OCI-LY3 (cell line): ENCODE measurements at regions not wholly inside any gene's neighbourhood (a gene's known extent, or its start where the extent isn't known, plus 50 kb on each side); places are given as distances from the start of the nearest gene placed in this dataset.

Experiments
- H2AFZ ChIP-seq: fragments of 200-600, 300-600 bp; shearing (Covaris generic); 2 replicates; pipeline ENCODE4 v1.6.0; 2014; ENCODE audit warnings: antibody characterized with exemption, low read depth, low read length
- H3K27ac ChIP-seq: fragments of 200-600, 300-600 bp; sonication (generic); 2 replicates; pipeline ENCODE4 v1.5.1; 2014; ENCODE audit warnings: mild to moderate bottlenecking, low read length, moderate library complexity, mixed read lengths
- H3K27me3 ChIP-seq: fragments of 200-600, 300-600 bp; sonication (generic); 2 replicates; pipeline ENCODE4 v1.6.1; 2014; ENCODE audit warnings: low read depth, low read length, mixed read lengths
- H3K36me3 ChIP-seq: fragments of 200-600, 300-600 bp; sonication (generic); replicated peaks from 2 replicates; pipeline ENCODE3; 2014; ENCODE audit warnings: low read depth, low read length, mixed read lengths
- H3K4me1 ChIP-seq: fragments of 300-600, 200-600 bp; sonication (generic); 2 replicates; pipeline ENCODE4 v1.6.1; 2014; ENCODE audit warnings: low read length, mixed read lengths
- H3K4me2 ChIP-seq: fragments of 200-600, 300-600 bp; sonication (generic); 2 replicates; pipeline ENCODE4 v1.6.1; 2014; ENCODE audit warnings: low read length, mixed read lengths
- H3K4me3 ChIP-seq: fragments of 300-600, 200-600 bp; sonication (generic); 2 replicates; pipeline ENCODE4 v1.5.1; 2014; ENCODE audit warnings: antibody characterized with exemption, mild to moderate bottlenecking, low read length, moderate library complexity
- H3K79me2 ChIP-seq: fragments of 300-600, 200-600 bp; shearing (Covaris generic); 2 replicates; pipeline ENCODE4 v1.6.1; 2014; ENCODE audit warnings: mild to moderate bottlenecking, low read length, mixed read lengths
- H3K9ac ChIP-seq: fragments of 300-600, 200-600 bp; shearing (Covaris generic); 2 replicates; pipeline ENCODE4 v1.6.0; 2014; ENCODE audit warnings: mild to moderate bottlenecking, low read length, moderate library complexity
- H3K9me3 ChIP-seq: fragments of 200-600, 300-600 bp; shearing (Covaris generic); 2 replicates; pipeline ENCODE4 v1.6.1; 2014; ENCODE audit warnings: low read length, mixed read lengths; ENCODE audit not compliant: insufficient read depth
- H4K20me1 ChIP-seq: fragments of 200-600, 300-600 bp; sonication (generic); 2 replicates; pipeline ENCODE4 v1.6.1; 2016; ENCODE audit warnings: low read length, mixed read lengths; ENCODE audit not compliant: insufficient read depth
- CTCF ChIP-seq: fragments of 200-600, 300-600 bp; sonication (generic); IDR thresholded peaks from 2 replicates; pipeline ENCODE4 v1.5.1; 2014; ENCODE audit warnings: antibody characterized with exemption, low read length, low read depth
- EZH2phosphoT487 ChIP-seq: fragments of 200-600 bp; shearing (Covaris generic); IDR thresholded peaks from 2 replicates; pipeline ENCODE4 v1.6.1; 2018; ENCODE audit warnings: antibody characterized with exemption, mixed run types, low read depth

GRCh38 chr10:50936335-50936734 is 50.9 kb upstream of the A1CF start:
- Histone ChIP-seq H3K4me1 (no peaks in the 10 kb centered on the region), H2AFZ (no peak overlapping the region), H3K27me3 (no peaks in the 10 kb centered on the region), H4K20me1 (no peaks in the 10 kb centered on the region), H3K4me2 (no peak overlapping the region), H3K9me3 (no peaks in the 10 kb centered on the region), H3K79me2 (no peaks in the 10 kb centered on the region), H3K36me3 (no peaks in the 10 kb centered on the region), H3K27ac (no peak overlapping the region), H3K9ac (no peak overlapping the region), H3K4me3 (no peak overlapping the region)
- TF ChIP-seq CTCF: no peak
- no peak for TF ChIP-seq EZH2phosphoT487

GRCh38 chr10:50937230-50937907 is 51.9 kb upstream of the A1CF start:
- no peak overlapping the region for H3K4me3 ChIP-seq
- no peak overlapping the region for H2AFZ ChIP-seq
- no peaks in the 10 kb centered on the region for H3K9me3 ChIP-seq
- H4K20me1 ChIP-seq: no peaks in the 10 kb centered on the region
- H3K27ac ChIP-seq: no peak overlapping the region
- TF ChIP-seq EZH2phosphoT487 (no peak), CTCF (peak; percentile 44)
- no peaks in the 10 kb centered on the region for H3K79me2 ChIP-seq
- H3K4me1 ChIP-seq: no peaks in the 10 kb centered on the region
- no peaks in the 10 kb centered on the region for H3K27me3 ChIP-seq
- H3K36me3 ChIP-seq: no peaks in the 10 kb centered on the region
- no peak overlapping the region for H3K9ac ChIP-seq
- H3K4me2 ChIP-seq: no peak overlapping the region

- Histone ChIP-seq H3K36me3 (no peaks in the 10 kb centered on the region), H3K79me2 (no peaks in the 10 kb centered on the region), H3K9ac (no peak overlapping the region), H2AFZ (no peak overlapping the region), H3K9me3 (no peaks in the 10 kb centered on the region), H3K4me2 (no peak overlapping the region), H3K4me1 (no peaks in the 10 kb centered on the region), H4K20me1 (no peaks in the 10 kb centered on the region), H3K27me3 (no peaks in the 10 kb centered on the region), H3K4me3 (no peak overlapping the region), H3K27ac (no peak overlapping the region)
- TF ChIP-seq EZH2phosphoT487 (no peak), CTCF (no peak)
Measured at GRCh38 chr10:50941629-50942028, 56.2 kb upstream of the A1CF start.

GRCh38 chr10:50946991-50947781 is 61.8 kb upstream of the A1CF start:
- no peaks in the 10 kb centered on the region for H4K20me1 ChIP-seq
- no peaks in the 10 kb centered on the region for H3K36me3 ChIP-seq
- no peaks in the 10 kb centered on the region for H3K9me3 ChIP-seq
- no peak overlapping the region for H3K4me3 ChIP-seq
- TF ChIP-seq CTCF: no peak
- TF ChIP-seq EZH2phosphoT487: no peak
- H2AFZ ChIP-seq: no peak overlapping the region
- H3K79me2 ChIP-seq: no peaks in the 10 kb centered on the region
- H3K27me3 ChIP-seq: no peaks in the 10 kb centered on the region
- H3K27ac ChIP-seq: no peak overlapping the region
- H3K4me1 ChIP-seq: no peaks in the 10 kb centered on the region
- no peak overlapping the region for H3K4me2 ChIP-seq
- H3K9ac ChIP-seq: no peak overlapping the region
